HCT116 (cell line): ENCODE measurements at regions not wholly inside any gene's neighbourhood (a gene's known extent, or its start where the extent isn't known, plus 50 kb on each side); places are given as distances from the start of the nearest gene placed in this dataset.

ENCODE experiments used
- ATAC-seq: fragments of 200-7000 bp; cut with Tn5 transposase; 2 replicates; pipeline ENCODE4 v1.9.1; 2020; ENCODE audit warnings: mild to moderate bottlenecking, moderate library complexity
- BruUV-seq: library from RNA; stranded (reverse); fragments of 400-500 nt; replicated peaks from 2 replicates; lab custom pipeline; 2021; lab: Mats Ljungman, UMichigan
- CTCF ChIA-PET: fragments of 300-600 bp; sonication (Branson Sonifier 250); formaldehyde crosslinking; loops from one replicate; lab custom pipeline; 2021; ENCODE audit warnings: antibody characterized with exemption; lab: Charles Lee
- POLR2A ChIA-PET: fragments of 300-600, 350-600 bp; sonication (Branson Sonifier 250); formaldehyde crosslinking; loops from one replicate; lab custom pipeline; 2021; ENCODE audit warnings: antibody characterized with exemption; lab: Charles Lee
- RAD21 ChIA-PET, 2 experiments: fragments of 300-600 bp; sonication (Branson Sonifier 250); formaldehyde crosslinking; loops; one replicate each; lab custom pipeline; 2023; ENCODE audit warnings: low total read pairs in 2 of 2; ENCODE audit not compliant: uncharacterized antibody in 2 of 2, unreplicated experiment in 2 of 2, low non-redundant PET in 1 of 2; lab: Charles Lee
- DNase-seq: peaks from one replicate; pipeline ENCODE4 v3.0.0-alpha.2; 2010; ENCODE audit warnings: low read depth, low spot score
- H2AFZ ChIP-seq: fragments of 200-600 bp; shearing (Covaris generic), sonication (generic); 2 replicates; pipeline ENCODE4 v1.6.1; 2017; ENCODE audit warnings: low read depth, mixed run types, mixed read lengths, antibody characterized with exemption, low read length; ENCODE audit not compliant: poor library complexity, severe bottlenecking
- H3K27ac ChIP-seq: 2 replicates; pipeline ENCODE4 v1.5.1; 2012; ENCODE audit warnings: low read depth, low read length
- H3K27me3 ChIP-seq: fragments of 200-600 bp; sonication (generic); 2 replicates; pipeline ENCODE4 v1.6.1; 2016; ENCODE audit warnings: mixed run types, low read length, mixed read lengths; ENCODE audit not compliant: insufficient read depth
- H3K36me3 ChIP-seq, 2 experiments: fragments of 200-500 bp in 1 of 2; fragments of 200-600 bp in 1 of 2; sonication (Bioruptor generic) in 1 of 2; sonication (generic) in 1 of 2; 2 replicates each; pipeline versions ENCODE4 v1.5.1 to v1.6.1; 2014 to 2016; ENCODE audit warnings: low read length in 2 of 2, inconsistent platforms in 1 of 2, mixed read lengths in 1 of 2, mixed run types in 1 of 2; ENCODE audit not compliant: insufficient read depth in 2 of 2, control insufficient read depth in 1 of 2
- H3K4me1 ChIP-seq, 2 experiments: fragments of 200-600 bp in 1 of 2; sonication (generic) in 1 of 2; 2 replicates each; pipeline versions ENCODE4 v1.5.1 to v1.6.1; 2012 to 2017; ENCODE audit warnings: low read length in 2 of 2, inconsistent platforms in 1 of 2, mild to moderate bottlenecking in 1 of 2, mixed read lengths in 1 of 2, mixed run types in 1 of 2, moderate library complexity in 1 of 2; ENCODE audit not compliant: insufficient read depth in 2 of 2, control insufficient read depth in 1 of 2
- H3K4me2 ChIP-seq: fragments of 200-600 bp; sonication (generic); 2 replicates; pipeline ENCODE4 v1.6.1; 2017; ENCODE audit warnings: mixed run types, low read length, mixed read lengths
- H3K4me3 ChIP-seq, 2 experiments: fragments of 200-600 bp in 1 of 2; sonication (generic) in 1 of 2; replicated peaks in 1 of 2; 2 replicates each; pipeline ENCODE4 v1.5.1; 2011 to 2016; ENCODE audit warnings: low read length in 2 of 2, control low read depth in 1 of 2, low read depth in 1 of 2, mild to moderate bottlenecking in 1 of 2, mixed read lengths in 1 of 2, mixed run types in 1 of 2
- H3K79me2 ChIP-seq: fragments of 200-600 bp; sonication (generic); 2 replicates; pipeline ENCODE4 v1.6.1; 2017; ENCODE audit warnings: mild to moderate bottlenecking, mixed run types, low read length, moderate library complexity, mixed read lengths; ENCODE audit not compliant: insufficient read depth
- H3K9ac ChIP-seq: fragments of 200-600 bp; sonication (generic); 2 replicates; pipeline ENCODE4 v1.6.1; 2016; ENCODE audit warnings: low read length, mixed read lengths
- H3K9me2 ChIP-seq: fragments of 200-600 bp; sonication (generic), shearing (Covaris generic); 2 replicates; pipeline ENCODE4 v1.6.1; 2017; ENCODE audit warnings: mixed run types, mild to moderate bottlenecking, moderate library complexity; ENCODE audit not compliant: insufficient read depth
- H3K9me3 ChIP-seq, 2 experiments: fragments of 200-500 bp in 1 of 2; fragments of 200-600 bp in 1 of 2; sonication (Bioruptor generic) in 1 of 2; sonication (generic) in 1 of 2; 2 replicates each; pipeline ENCODE4 v1.6.1; 2014 to 2017; ENCODE audit warnings: low read length in 2 of 2, mixed read lengths in 2 of 2, inconsistent platforms in 1 of 2, low read depth in 1 of 2, mild to moderate bottlenecking in 1 of 2, mixed run types in 1 of 2, moderate library complexity in 1 of 2; ENCODE audit not compliant: control insufficient read depth in 1 of 2, insufficient read depth in 1 of 2
- H4K20me1 ChIP-seq: fragments of 200-600 bp; sonication (generic), shearing (Covaris generic); 2 replicates; pipeline ENCODE4 v1.6.1; 2017; ENCODE audit warnings: mixed run types, mild to moderate bottlenecking, moderate library complexity; ENCODE audit not compliant: insufficient read depth
- CBX3 ChIP-seq: IDR thresholded peaks from 2 replicates; pipeline ENCODE4 v1.6.1; 2012; ENCODE audit warnings: low read depth
- CEBPB ChIP-seq: IDR thresholded peaks from 2 replicates; pipeline ENCODE4 v1.6.1; 2012; ENCODE audit warnings: low read depth
- EGR1 ChIP-seq: IDR thresholded peaks from 2 replicates; pipeline ENCODE4 v1.6.1; 2012; ENCODE audit warnings: low read depth
- ELF1 ChIP-seq: IDR thresholded peaks from 2 replicates; pipeline ENCODE4 v1.6.1; 2012; ENCODE audit warnings: low read depth, borderline replicate concordance
- JUND ChIP-seq: IDR thresholded peaks from 2 replicates; pipeline ENCODE4 v1.6.1; 2012
- MAX ChIP-seq: IDR thresholded peaks from 2 replicates; pipeline ENCODE4 v1.6.1; 2012
- REST ChIP-seq: IDR thresholded peaks from 2 replicates; pipeline ENCODE4 v1.6.1; 2012; ENCODE audit warnings: low read depth
- SRF ChIP-seq: IDR thresholded peaks from 2 replicates; pipeline ENCODE4 v1.6.1; 2012; ENCODE audit warnings: low read depth
- TCF7L2 ChIP-seq: IDR thresholded peaks from 2 replicates; pipeline ENCODE4 v1.7.0; 2011; ENCODE audit warnings: borderline replicate concordance, inconsistent platforms; ENCODE audit not compliant: insufficient read depth, insufficient read length; ENCODE audit errors: extremely low read depth
- YY1 ChIP-seq: IDR thresholded peaks from 2 replicates; pipeline ENCODE4 v1.6.1; 2011; ENCODE audit warnings: low read length, low read depth, moderate library complexity, mild to moderate bottlenecking; ENCODE audit not compliant: insufficient replicate concordance; ENCODE audit errors: extremely low read depth
- ZBTB33 ChIP-seq: IDR thresholded peaks from 2 replicates; pipeline ENCODE4 v1.6.1; 2011; ENCODE audit warnings: mild to moderate bottlenecking, low read length, moderate library complexity; ENCODE audit not compliant: insufficient replicate concordance; ENCODE audit errors: extremely low read depth
- ZNF274 ChIP-seq: fragments of 200-500 bp; sonication (Bioruptor generic); IDR thresholded peaks from 2 replicates; pipeline ENCODE4 v1.6.1; 2014; ENCODE audit warnings: mild to moderate bottlenecking, low read depth, low read length, inconsistent platforms
- intact Hi-C: fragments of 100-400 bp; cut with micrococcal nuclease; formaldehyde crosslinking; loops from 2 replicates; pipeline ENCODE4 v1.10.0; 2022

- H3K9ac ChIP-seq = no peak overlapping the region
- ATAC-seq = no peak
Observed at GRCh38 chr15:95584088-95584487, 746.4 kb upstream of the NR2F2 start.

More at GRCh38 chr15:95584088-95584487, 746.4 kb upstream of the NR2F2 start:
- Histone ChIP-seq H3K27me3 (no peaks in the 10 kb centered on the region), H3K9me3 (no peaks in the 10 kb centered on the region), H3K79me2 (no peaks in the 10 kb centered on the region), H2AFZ (no peak overlapping the region), H3K36me3 (no peaks in the 10 kb centered on the region), H3K27ac (no peak overlapping the region), H3K9me2 (no peaks in the 10 kb centered on the region), H3K4me1 (no peaks in the 10 kb centered on the region), H4K20me1 (no peaks in the 10 kb centered on the region), H3K4me3 (no peak overlapping the region), H3K4me2 (no peak overlapping the region)
- ChIA-PET CTCF (no interaction called here), RAD21 (no interaction called here), POLR2A (no interaction called here)
- intact Hi-C loops = no loop called here
- no peak for DNase-seq
- no TSS peak for BruUV-seq
- no peak for TF ChIP-seq JUND
- TF ChIP-seq REST = no peak
- TF ChIP-seq YY1 = no peak
- no peak for TF ChIP-seq ZBTB33
- no peak for TF ChIP-seq ZNF274
- no peak for TF ChIP-seq EGR1
- TF ChIP-seq ELF1 = no peak
- no peak for TF ChIP-seq MAX
- no peak for TF ChIP-seq CBX3
- no peak for TF ChIP-seq SRF
- no peak for TF ChIP-seq CEBPB
- TF ChIP-seq TCF7L2 = no peak
